Right atrium auricular region (tissue), 2 donors: ENCODE measurements at regions not wholly inside any gene's neighbourhood (a gene's known extent, or its start where the extent isn't known, plus 50 kb on each side); places are given as distances from the start of the nearest gene placed in this dataset.
"Not testable (repeated sequence)": the region's sequence is repeated elsewhere in the genome, so short reads cannot be mapped to it uniquely, and the experiment has no call there.

ENCODE experiments used
- DNase-seq: peaks from one replicate; pipeline ENCODE4 v3.0.0-alpha.2; 2019; ENCODE audit warnings: low spot score
- H3K27ac ChIP-seq, 2 donors: fragments of 200-600 bp; sonication (generic); 1 replicate in 1 of 2; 2 replicates in 1 of 2; pipeline ENCODE4 v1.5.1; 2016 to 2019
- H3K27me3 ChIP-seq, 2 donors: fragments of 200-600 bp; sonication (generic); one replicate each; pipeline versions ENCODE4 v1.5.1 to v1.6.0; 2017 to 2019
- H3K36me3 ChIP-seq: fragments of 200-600 bp; sonication (generic); one replicate; pipeline ENCODE4 v1.5.1; 2016
- H3K4me1 ChIP-seq, 2 donors: fragments of 200-600 bp; sonication (generic); one replicate each; pipeline versions ENCODE4 v1.5.1 to v1.6.0; 2017 to 2019
- H3K4me3 ChIP-seq, 2 donors: fragments of 200-600 bp; sonication (generic); 1 replicate in 1 of 2; 2 replicates in 1 of 2; pipeline ENCODE4 v1.5.1; 2017 to 2019; ENCODE audit warnings: mild to moderate bottlenecking in 1 of 2, moderate library complexity in 1 of 2
- H3K9me3 ChIP-seq, 2 donors: fragments of 200-600 bp; sonication (generic); one replicate each; pipeline ENCODE4 v1.5.1; 2019
- CTCF ChIP-seq, 2 donors: fragments of 200-600 bp; sonication (generic); IDR thresholded peaks; one replicate each; pipeline ENCODE4 v1.5.1; 2019; ENCODE audit warnings: antibody characterized with exemption in 2 of 2

DNA sequence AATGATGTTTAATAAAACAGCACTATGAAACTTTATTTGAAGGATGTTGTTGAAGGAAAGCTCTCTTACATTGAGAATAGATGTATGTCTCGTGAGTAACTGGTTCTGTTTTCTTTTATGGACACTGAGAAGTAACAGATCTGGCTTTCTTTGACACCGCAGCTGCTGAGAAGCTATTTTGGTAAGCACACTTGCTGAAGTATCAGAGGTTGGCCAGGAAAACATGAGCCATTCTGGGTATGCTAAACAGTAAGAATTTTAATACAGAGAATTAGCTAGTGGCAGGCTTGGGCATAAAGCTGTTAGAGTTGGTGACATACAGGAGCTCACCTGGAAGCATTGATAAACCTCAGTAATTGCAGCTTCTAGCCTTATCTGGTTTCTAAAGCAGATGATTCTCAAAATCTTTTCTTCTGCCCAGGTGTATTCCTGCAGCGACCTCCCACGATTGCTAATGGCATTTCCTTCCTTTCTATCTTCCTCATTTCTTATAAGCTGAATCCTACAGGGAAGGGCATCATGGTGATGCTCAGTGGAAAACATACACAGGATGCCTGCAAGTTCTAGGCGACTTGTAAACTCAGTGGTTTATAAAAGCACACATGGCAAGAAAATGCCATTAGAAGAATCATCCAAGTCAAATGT lies 291.6 kb upstream of the SLC16A7 start:
- no peak for DNase-seq
- H3K9me3 ChIP-seq = no peaks in the 10 kb centered on the region
- H3K4me3 ChIP-seq = no peak overlapping the region
- no peaks in the 10 kb centered on the region for H3K36me3 ChIP-seq
- H3K27me3 ChIP-seq = no peaks in the 10 kb centered on the region
- no peak for TF ChIP-seq CTCF (IDR thresholded peaks at IDR 0.05)
- no peaks in the 10 kb centered on the region for H3K4me1 ChIP-seq
- no peak overlapping the region for H3K27ac ChIP-seq

DNA sequence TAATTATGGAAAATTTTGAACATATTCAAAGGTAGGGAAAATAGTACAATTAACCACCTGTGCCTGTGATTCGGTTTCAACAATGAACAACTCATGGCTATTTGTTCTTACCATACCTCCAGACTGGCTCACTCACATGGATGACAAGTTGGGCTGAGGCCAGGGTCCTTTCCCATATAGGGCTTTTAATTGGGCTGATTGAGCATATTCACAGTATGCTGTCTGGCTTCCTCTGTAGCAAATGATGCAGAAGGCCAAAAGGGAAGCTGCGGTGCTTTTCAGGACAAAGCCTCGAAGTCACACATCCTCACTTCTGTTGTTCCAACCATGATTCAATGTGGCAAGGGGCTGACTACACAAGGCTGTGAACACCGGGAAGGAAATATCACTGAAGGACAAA lies 297.5 kb upstream of the SLC16A7 start:
- Histone ChIP-seq H3K27ac (no peak overlapping the region), H3K9me3 (no peaks in the 10 kb centered on the region), H3K36me3 (no peaks in the 10 kb centered on the region), H3K4me1 (no peaks in the 10 kb centered on the region), H3K27me3 (no peaks in the 10 kb centered on the region), H3K4me3 (no peak overlapping the region)
- no peak for TF ChIP-seq CTCF (IDR thresholded peaks at IDR 0.05)
- no peak for DNase-seq

- no peak overlapping the region for H3K4me3 ChIP-seq
- no peak overlapping the region for H3K27ac ChIP-seq
- DNase-seq = no peak
- no peaks in the 10 kb centered on the region for H3K27me3 ChIP-seq
- no peaks in the 10 kb centered on the region for H3K9me3 ChIP-seq
- TF ChIP-seq CTCF (IDR thresholded peaks at IDR 0.05) = no peak
- H3K4me1 ChIP-seq = no peaks in the 10 kb centered on the region
- no peaks in the 10 kb centered on the region for H3K36me3 ChIP-seq
These were observed 301.6 kb upstream of the SLC16A7 start for GRCh38 chr12:59294221-59294620.

GRCh38 chr12:59282999-59283398 lies 312.8 kb upstream of the SLC16A7 start:
- H3K27me3 ChIP-seq = no peaks in the 10 kb centered on the region
- H3K9me3 ChIP-seq = no peaks in the 10 kb centered on the region
- no peak for DNase-seq
- no peak overlapping the region for H3K27ac ChIP-seq
- no peak overlapping the region for H3K4me3 ChIP-seq
- no peaks in the 10 kb centered on the region for H3K4me1 ChIP-seq
- H3K36me3 ChIP-seq = no peaks in the 10 kb centered on the region
- TF ChIP-seq CTCF (IDR thresholded peaks at IDR 0.05) = no peak

GRCh38 chr12:59273561-59273960 lies 322.3 kb upstream of the SLC16A7 start:
- not testable (repeated sequence) for H3K27ac ChIP-seq, DNase-seq, H3K36me3 ChIP-seq, H3K4me3 ChIP-seq, H3K27me3 ChIP-seq, H3K4me1 ChIP-seq
- H3K9me3 ChIP-seq = peaks cover 0 to 20% of the 10 kb centered on the region in 2 donors

GRCh38 chr12:59268295-59268809 lies 327.5 kb upstream of the SLC16A7 start:
- Histone ChIP-seq H3K27ac (no peak overlapping the region), H3K27me3 (no peaks in the 10 kb centered on the region), H3K4me1 (no peaks in the 10 kb centered on the region), H3K4me3 (no peak overlapping the region), H3K9me3 (peaks cover 0 to 18% of the 10 kb centered on the region in 2 donors), H3K36me3 (no peaks in the 10 kb centered on the region)
- no peak for DNase-seq
- TF ChIP-seq CTCF (IDR thresholded peaks at IDR 0.05) = no peak
